ENCODE measurements at regions not wholly inside any gene's neighbourhood (a gene's known extent, or its start where the extent isn't known, plus 50 kb on each side); places are given as distances from the start of the nearest gene placed in this dataset.

DNA sequence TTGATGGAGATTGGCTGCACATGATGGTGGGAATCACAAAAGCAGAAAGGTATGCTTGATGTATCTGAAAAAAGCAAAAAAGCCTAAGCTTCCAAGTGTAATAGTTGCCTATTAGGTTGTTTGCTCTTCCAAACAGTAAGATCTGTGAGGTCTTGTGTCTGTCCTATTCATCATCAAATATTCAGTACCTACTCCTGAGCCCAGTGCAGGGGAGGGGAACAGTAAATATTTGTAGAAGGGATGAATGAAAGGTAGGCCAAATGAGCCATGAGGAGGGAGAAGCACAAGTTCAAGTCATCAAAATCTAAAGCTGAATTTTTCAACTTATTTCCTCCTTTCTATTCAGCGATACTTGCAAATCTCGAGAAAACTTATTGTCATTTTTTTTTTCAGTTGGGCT, 153.2 kb upstream of the ETAA1 start:
- TF ChIP-seq MAZ (IDR thresholded peaks at IDR 0.05; ENCODE audit: borderline replicate concordance, low read depth, low read length) (no peak), POLR2A (IDR thresholded peaks at IDR 0.05; ENCODE audit: low read depth, low read length) (no peak)
- TF ChIP-seq, protein P1, sequence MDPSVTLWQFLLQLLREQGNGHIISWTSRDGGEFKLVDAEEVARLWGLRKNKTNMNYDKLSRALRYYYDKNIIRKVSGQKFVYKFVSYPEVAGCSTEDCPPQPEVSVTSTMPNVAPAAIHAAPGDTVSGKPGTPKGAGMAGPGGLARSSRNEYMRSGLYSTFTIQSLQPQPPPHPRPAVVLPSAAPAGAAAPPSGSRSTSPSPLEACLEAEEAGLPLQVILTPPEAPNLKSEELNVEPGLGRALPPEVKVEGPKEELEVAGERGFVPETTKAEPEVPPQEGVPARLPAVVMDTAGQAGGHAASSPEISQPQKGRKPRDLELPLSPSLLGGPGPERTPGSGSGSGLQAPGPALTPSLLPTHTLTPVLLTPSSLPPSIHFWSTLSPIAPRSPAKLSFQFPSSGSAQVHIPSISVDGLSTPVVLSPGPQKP (IDR thresholded peaks at IDR 0.05; ENCODE audit: borderline replicate concordance, low read depth, low read length): no peak
- TF ChIP-seq, protein P2, sequence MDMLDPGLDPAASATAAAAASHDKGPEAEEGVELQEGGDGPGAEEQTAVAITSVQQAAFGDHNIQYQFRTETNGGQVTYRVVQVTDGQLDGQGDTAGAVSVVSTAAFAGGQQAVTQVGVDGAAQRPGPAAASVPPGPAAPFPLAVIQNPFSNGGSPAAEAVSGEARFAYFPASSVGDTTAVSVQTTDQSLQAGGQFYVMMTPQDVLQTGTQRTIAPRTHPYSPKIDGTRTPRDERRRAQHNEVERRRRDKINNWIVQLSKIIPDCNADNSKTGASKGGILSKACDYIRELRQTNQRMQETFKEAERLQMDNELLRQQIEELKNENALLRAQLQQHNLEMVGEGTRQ (IDR thresholded peaks at IDR 0.05; ENCODE audit: low read depth, low read length): no peak
- TF ChIP-seq, protein P3, sequence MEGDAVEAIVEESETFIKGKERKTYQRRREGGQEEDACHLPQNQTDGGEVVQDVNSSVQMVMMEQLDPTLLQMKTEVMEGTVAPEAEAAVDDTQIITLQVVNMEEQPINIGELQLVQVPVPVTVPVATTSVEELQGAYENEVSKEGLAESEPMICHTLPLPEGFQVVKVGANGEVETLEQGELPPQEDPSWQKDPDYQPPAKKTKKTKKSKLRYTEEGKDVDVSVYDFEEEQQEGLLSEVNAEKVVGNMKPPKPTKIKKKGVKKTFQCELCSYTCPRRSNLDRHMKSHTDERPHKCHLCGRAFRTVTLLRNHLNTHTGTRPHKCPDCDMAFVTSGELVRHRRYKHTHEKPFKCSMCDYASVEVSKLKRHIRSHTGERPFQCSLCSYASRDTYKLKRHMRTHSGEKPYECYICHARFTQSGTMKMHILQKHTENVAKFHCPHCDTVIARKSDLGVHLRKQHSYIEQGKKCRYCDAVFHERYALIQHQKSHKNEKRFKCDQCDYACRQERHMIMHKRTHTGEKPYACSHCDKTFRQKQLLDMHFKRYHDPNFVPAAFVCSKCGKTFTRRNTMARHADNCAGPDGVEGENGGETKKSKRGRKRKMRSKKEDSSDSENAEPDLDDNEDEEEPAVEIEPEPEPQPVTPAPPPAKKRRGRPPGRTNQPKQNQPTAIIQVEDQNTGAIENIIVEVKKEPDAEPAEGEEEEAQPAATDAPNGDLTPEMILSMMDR (conservative IDR thresholded peaks at IDR 0.05; ENCODE audit: low read depth, low read length): no peak
- Histone ChIP-seq H3K4me1 (ENCODE audit: control insufficient read depth, insufficient read depth, low read length) (peaks cover 3% of the 10 kb centered on the region; the same call in 1 of the 2 replicates), H2BK5ac (ENCODE audit: low read depth, low read length, poor library complexity, severe bottlenecking) (no peak overlapping the region), H3K4me3 (ENCODE audit: insufficient read depth, low read depth, low read length) (no peak overlapping the region), H3K79me1 (ENCODE audit: low read depth in 1 of 2, low read length in 2 of 2) (no peaks in the 10 kb centered on the region), H4K8ac (ENCODE audit: low read depth in 2 of 2, low read length in 2 of 2) (peak overlapping the region in 1 of 2 experiments; percentile 19; a peak in 1 of 4 replicates), H4K20me1 (ENCODE audit: insufficient read depth, low read length) (no peaks in the 10 kb centered on the region), H3K4me2 (ENCODE audit: low read depth, low read length) (no peak overlapping the region), H3K23ac (ENCODE audit: low read depth, low read length) (no peak overlapping the region), H2AFZ (replicated peaks; ENCODE audit: low read length, poor library complexity) (no peak overlapping the region), H2AK9ac (replicated peaks; ENCODE audit: low read depth, low read length, poor library complexity) (no peak overlapping the region), H2BK15ac (ENCODE audit: low read depth, low read length) (no peak overlapping the region), H3K4ac (ENCODE audit: low read depth, low read length) (no peak overlapping the region), H3K56ac (ENCODE audit: extremely low read depth, insufficient read depth, low read length) (no peak overlapping the region), H2BK20ac (ENCODE audit: low read depth, low read length) (no peak overlapping the region), H4K5ac (ENCODE audit: low read depth, low read length) (no peak overlapping the region), H2AK5ac (ENCODE audit: low read depth, low read length) (no peak overlapping the region), H2BK120ac (ENCODE audit: low read depth, low read length) (no peak overlapping the region), H3K27me3 (ENCODE audit: control insufficient read depth, insufficient read depth, low read length) (no peaks in the 10 kb centered on the region), H3K14ac (replicated peaks; ENCODE audit: low read depth, low read length) (no peak overlapping the region), H3K18ac (ENCODE audit: low read depth, low read length) (no peak overlapping the region), H3K9ac (ENCODE audit: low read depth, low read length) (no peak overlapping the region), H3K9me3 (ENCODE audit: control insufficient read depth, insufficient read depth, low read length) (no peaks in the 10 kb centered on the region), H3K9me1 (ENCODE audit: insufficient read depth, low read length) (no peaks in the 10 kb centered on the region), H4K91ac (ENCODE audit: insufficient read depth, low read depth, low read length) (no peak overlapping the region), H3K27ac (ENCODE audit: insufficient read depth, low read length) (no peak overlapping the region), H3K36me3 (ENCODE audit: control insufficient read depth, insufficient read depth, low read length) (no peaks in the 10 kb centered on the region)
- intact Hi-C loops (cut with micrococcal nuclease) (no loop called here), in situ Hi-C loops (cut with MboI; ENCODE audit: low sequenced_read_pairs) (loop anchor here (10.0 to 25.0 kb wide), 2 partner anchors 231 to 393 kb away; no protein-coding TSS in a partner anchor), dilution Hi-C loops (cut with HindIII; ENCODE audit: low sequenced_read_pairs, unreplicated experiment) (no loop called here)
- DNase-seq (no peak), ATAC-seq (ENCODE audit: low read depth) (no peak)
- ChIA-PET POLR2A (ENCODE audit: unreplicated experiment) (interaction anchor here (0.6 kb wide), 1 partner anchor 234 kb away, joined by 5 read pairs; no protein-coding TSS in a partner anchor), CTCF (interaction anchor here (1.1 kb wide), 1 partner anchor 22 kb away, joined by 3 read pairs; no protein-coding TSS in a partner anchor)
- no TSS peak for BruUV-seq (replicated peaks)
- no CpG with 5 or more reads among the region's 2 CpGs for WGBS, 2 experiments (ENCODE audit: extremely low coverage in 2 of 2, insufficient read length in 1 of 2)

Measured in IMR-90 (cell line).